HG03342 (cell line): ENCODE measurements at regions not wholly inside any gene's neighbourhood (a gene's known extent, or its start where the extent isn't known, plus 50 kb on each side); places are given as distances from the start of the nearest gene placed in this dataset.
A peak's percentile ranks its signal among the peaks of the same experiment; 100 is the strongest.

Source experiments
- ATAC-seq: cut with Tn5 transposase; IDR thresholded peaks from one replicate; pipeline ENCODE4 v1.9.1; 2021; ENCODE audit warnings: mild to moderate bottlenecking, moderate library complexity; ENCODE audit not compliant: unreplicated experiment

GRCh38 chr2:12502759-12503158 lies 214.0 kb upstream of the TRIB2 start:
- no peak for ATAC-seq

DNA sequence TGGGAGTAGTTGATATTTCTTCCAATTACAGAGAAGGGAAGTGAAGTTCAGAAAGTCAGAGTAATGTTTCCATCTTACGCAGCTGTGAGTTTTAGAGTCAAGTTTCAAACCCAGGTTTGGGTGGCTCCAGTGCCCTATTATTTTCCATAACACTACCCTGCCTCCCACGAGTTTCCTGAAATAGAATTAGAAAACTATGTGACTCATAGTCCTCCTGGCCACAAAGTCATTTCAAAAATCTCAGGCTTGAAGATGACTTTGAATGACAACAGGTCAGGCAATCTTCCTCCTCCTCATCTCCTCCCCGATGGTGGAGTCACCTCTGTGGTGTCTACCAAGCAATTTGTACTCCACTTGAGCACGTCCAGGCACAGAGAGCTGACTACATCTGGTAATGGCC lies 212.3 kb upstream of the TRIB2 start:
- peak; percentile 38 for ATAC-seq

DNA sequence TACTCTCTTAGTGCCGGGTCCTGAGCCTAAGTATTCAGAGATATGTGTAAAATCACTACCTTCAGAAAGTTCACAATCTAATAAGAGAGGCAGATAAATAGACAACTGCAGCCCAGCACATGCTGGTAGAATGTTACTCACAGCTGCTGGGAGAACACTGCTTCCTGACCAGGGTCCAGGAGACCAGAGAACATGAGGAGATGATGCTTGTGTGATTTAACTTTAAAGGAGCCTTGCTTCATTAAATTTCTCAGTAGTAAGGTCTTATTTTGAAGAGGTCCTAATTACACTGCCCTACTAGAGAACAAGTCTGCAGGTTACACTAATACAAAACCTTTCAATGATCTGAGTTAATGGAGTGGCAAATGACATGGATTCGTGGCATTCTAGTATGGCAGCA lies 209.9 kb upstream of the TRIB2 start:
- ATAC-seq, result no peak

- ATAC-seq, result peak; percentile 75
Observed at GRCh38 chr2:12507295-12507694, 209.4 kb upstream of the TRIB2 start.

DNA sequence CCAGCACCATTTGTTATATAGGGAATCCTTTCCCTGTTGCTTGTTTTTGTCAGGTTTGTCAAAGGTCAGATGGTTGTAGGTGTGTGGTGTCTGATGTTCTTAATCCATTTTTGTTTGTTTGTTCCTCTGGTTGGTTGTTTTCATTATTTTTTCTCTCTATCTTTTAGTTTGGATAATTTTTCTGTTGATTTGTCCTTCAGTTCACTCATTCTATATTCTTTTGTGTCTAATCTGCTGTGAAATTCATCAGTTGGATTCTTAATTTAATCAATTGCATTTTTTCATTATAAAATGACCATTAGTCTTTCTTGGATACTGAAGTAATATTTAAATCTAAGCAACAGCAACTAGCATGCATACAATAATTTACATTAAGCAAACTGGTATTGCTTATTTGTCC lies 206.7 kb upstream of the TRIB2 start:
- no peak for ATAC-seq

- no peak for ATAC-seq
Observed at GRCh38 chr2:12513339-12513738, 203.4 kb upstream of the TRIB2 start.

DNA sequence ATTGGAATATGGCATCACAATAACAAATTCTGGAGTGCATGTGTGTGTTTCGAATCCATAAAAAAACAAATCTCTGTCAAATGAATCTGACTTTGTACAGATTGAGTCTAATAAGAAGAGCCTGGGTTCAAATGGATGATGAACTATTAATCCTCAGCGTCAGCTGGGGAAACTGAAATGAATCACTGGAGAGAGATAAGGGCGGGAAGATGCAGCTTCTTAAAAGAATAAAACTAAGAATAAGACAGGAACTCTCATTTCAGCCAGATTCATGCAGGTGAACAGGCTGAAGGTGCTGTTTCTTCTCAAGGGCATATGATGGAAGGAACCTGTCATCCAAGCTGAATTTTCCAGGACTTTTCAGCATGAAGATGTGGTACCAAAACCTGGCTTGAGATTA lies 202.6 kb upstream of the TRIB2 start:
- no peak for ATAC-seq

DNA sequence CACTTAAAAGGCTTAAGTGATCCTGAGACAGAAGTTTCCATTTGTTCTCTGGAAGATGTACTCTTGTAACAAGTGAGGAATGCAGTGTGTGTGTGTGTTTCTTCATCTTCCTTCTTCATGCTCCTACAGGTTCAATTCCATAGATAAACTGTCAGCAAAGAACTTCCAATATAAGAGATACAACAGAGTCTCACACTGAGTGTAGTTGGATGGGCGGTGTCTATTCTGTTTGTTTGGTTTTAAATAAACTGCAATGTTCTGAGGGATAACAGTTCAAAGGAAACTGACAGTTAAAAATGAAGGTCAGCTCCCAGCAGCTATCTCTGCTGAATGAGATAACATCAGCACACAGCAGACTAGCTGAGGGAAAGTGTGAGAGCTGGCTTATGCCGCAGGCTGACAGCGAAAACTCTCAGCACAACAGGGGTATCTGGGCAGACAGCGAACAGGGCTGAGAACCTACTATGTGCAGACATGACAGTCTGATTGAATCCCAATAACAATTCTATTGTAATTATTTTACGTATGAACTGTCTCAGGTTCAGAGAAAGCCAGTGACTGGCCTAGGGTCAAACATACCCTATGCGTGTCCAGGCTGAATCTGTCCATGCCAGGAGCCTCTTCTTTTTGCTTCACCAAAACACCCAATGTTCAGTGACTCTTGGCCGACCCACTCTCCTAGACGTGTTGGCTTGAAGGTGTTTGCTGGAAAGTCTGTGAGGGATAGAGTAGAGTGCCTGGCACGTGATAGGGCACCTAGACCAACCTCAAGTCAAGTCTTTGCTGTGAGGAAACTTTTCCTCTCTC lies 201.9 kb upstream of the TRIB2 start:
- ATAC-seq, result no peak

GRCh38 chr2:12515871-12516270 lies 200.9 kb upstream of the TRIB2 start:
- ATAC-seq, result no peak

GRCh38 chr2:12533337-12534005 lies 183.3 kb upstream of the TRIB2 start:
- ATAC-seq, result no peak

DNA sequence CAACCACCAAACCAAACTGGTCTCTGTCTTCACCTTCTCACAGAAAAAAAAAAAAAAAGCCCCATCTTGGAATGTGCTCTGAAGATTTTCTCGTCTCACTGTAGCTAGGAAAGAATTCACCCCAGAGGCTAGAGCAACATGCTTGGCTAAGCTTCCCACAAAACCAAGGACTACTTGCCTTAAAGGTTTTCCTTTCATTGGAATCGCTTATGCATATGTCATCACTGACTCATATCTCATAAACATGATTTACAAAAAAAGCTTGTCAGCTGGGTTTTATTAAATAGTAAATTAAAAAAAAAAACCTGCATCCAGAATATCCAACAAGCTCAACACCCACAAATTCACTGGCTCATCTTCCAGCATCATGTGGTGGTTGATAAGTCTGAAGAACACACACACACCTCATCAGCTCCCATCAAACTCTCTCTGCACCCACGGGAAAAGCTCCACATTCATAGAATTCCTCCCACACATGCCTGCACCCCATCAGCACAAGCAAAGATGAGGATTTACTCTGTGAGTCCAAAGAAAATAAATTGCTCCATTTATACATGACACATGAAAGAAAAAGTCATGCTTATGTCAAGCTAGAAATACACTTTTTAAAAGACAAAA lies 182.0 kb upstream of the TRIB2 start:
- ATAC-seq, result no peak

GRCh38 chr2:12536976-12537375 lies 179.8 kb upstream of the TRIB2 start:
- no peak for ATAC-seq

DNA sequence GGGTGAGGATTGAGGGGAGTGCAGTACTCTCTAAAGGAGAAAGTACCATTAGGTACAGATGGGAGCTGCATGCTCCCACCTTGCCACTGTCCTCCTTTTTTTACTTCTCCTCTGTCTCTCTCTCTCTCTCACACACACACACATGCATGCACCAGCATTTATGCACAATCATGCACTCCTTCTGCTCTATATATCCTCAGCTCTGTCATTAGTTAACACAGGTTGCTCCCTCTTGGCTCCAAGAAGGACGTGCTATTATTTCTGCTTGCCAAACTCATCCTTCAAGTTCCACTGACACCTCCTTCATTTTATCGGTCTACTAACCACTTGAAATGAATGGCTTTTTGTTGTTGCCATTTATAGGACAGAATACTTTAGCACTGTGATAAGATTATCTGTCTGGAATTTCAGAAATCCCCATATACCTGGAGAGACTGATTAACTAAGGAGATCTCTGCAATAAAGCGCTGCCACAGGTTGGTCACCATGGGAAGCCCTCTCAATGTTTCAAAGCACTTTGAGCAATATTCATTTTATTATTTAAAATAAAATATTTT lies 178.5 kb upstream of the TRIB2 start:
- ATAC-seq, result no peak

DNA sequence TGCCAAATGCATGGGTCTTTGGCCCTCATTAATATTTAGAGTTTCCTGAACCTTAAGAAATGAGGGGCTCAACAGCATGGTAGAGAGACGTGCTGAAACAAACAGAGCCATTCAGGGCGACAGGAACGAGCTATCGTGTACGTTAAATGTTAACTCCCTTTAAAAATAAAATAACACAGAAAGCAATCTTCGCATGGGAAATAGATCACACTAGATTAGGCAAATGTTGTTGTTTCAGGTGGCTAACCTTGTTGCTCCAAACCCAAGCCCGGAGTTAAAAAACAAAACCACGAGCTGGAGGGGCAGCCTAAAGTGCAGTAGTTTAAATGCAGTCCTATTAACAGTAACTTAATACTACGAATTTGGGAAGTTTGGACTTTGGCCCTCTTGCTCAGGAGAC lies 177.4 kb upstream of the TRIB2 start:
- ATAC-seq, result no peak

DNA sequence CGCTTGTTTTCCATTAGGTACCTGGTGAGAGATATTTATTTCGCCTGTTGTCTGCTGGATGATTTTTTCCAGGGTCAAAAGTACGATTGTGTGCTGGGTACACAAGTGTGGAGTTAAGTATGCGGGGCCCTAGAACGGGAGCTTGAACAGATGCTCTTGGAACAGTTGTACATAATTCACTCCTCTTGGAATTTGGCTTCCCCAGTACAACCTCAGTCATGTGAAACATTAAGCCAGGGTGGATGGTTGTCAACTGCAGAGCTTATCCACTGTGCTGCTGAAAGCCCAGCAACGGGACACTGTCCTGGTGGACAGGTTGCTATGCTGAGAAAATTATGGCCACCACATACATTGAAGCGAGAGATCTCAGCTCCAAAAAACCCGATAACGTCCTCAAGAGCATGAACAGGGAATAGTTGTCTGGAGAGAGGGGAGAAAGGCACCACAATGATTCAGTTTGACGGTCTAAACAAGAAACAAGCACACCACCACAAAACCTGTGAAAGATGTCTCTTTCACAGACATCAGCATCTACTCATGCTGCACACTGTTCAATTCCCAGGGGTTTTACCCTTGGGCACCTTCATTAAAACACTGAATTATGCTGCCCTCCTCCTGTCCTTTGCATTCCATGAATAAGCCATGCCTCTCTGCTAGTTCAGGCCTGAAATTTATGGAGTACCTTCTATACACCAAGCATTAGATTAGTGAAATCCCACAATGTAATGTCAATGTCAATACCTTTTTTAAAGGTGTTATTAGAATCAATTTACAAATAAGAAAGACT lies 176.8 kb upstream of the TRIB2 start:
- no peak for ATAC-seq

- ATAC-seq, result no peak
Observed at GRCh38 chr2:12543076-12543977, 173.4 kb upstream of the TRIB2 start.

GRCh38 chr2:12543978-12544558 lies 172.7 kb upstream of the TRIB2 start:
- peak; percentile 70 for ATAC-seq

- no peak for ATAC-seq
Observed at GRCh38 chr2:12547566-12548170, 169.1 kb upstream of the TRIB2 start.

DNA sequence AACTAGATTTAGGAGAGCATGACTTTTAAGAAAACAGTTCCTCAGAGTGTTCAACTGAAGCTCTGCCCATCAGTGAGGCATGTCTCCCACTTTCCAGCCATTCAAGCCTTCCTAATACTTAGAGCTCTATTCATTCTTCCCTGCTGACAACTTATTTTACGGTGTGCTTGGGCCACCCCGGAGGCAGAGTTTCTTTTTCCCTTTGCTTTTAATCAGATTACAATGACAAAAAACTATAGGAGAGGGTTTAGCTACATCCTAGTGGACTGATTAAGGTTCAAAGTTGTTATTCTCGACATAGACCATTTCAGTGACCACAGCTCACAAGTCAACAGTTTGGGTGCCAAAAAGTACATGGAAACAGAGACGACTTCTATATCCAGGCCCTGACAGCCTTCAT lies 167.8 kb upstream of the TRIB2 start:
- ATAC-seq, result no peak
